HG02973 (cell line): ENCODE measurements at regions not wholly inside any gene's neighbourhood (a gene's known extent, or its start where the extent isn't known, plus 50 kb on each side); places are given as distances from the start of the nearest gene placed in this dataset.

Experiments
- ATAC-seq: cut with Tn5 transposase; IDR thresholded peaks from one replicate; pipeline ENCODE4 v1.9.1; 2021; ENCODE audit warnings: moderate library complexity; ENCODE audit not compliant: unreplicated experiment

- no peak for ATAC-seq
These were observed 119.1 kb upstream of the NCK2 start for GRCh38 chr2:105625632-105626031.

- ATAC-seq, result no peak
These were observed 123.7 kb upstream of the NCK2 start for GRCh38 chr2:105621038-105621437.

- ATAC-seq, result no peak
These were observed 126.4 kb upstream of the NCK2 start for GRCh38 chr2:105618351-105618659.

- ATAC-seq, result no peak
These were observed 126.9 kb upstream of the NCK2 start for GRCh38 chr2:105617631-105618350.

- ATAC-seq, result no peak
These were observed 129.4 kb upstream of the NCK2 start for GRCh38 chr2:105615305-105615704.

- ATAC-seq, result no peak
These were observed 132.8 kb upstream of the NCK2 start for GRCh38 chr2:105611811-105612424.

- no peak for ATAC-seq
These were observed 133.4 kb upstream of the NCK2 start for GRCh38 chr2:105611333-105611637.

GRCh38 chr2:105610576-105611332 lies 134.0 kb upstream of the NCK2 start:
- no peak for ATAC-seq

GRCh38 chr2:105609746-105610402 lies 134.8 kb upstream of the NCK2 start:
- ATAC-seq, result no peak

- ATAC-seq, result no peak
These were observed 136.7 kb upstream of the NCK2 start for GRCh38 chr2:105607920-105608504.

GRCh38 chr2:105606081-105606480 lies 138.6 kb upstream of the NCK2 start:
- ATAC-seq, result no peak

GRCh38 chr2:105604938-105605337 lies 139.8 kb upstream of the NCK2 start:
- no peak for ATAC-seq

- ATAC-seq, result no peak
These were observed 143.5 kb upstream of the NCK2 start for GRCh38 chr2:105600949-105601794.

GRCh38 chr2:105600602-105600948 lies 144.1 kb upstream of the NCK2 start:
- no peak for ATAC-seq

GRCh38 chr2:105600037-105600442 lies 144.7 kb upstream of the NCK2 start:
- ATAC-seq, result no peak

- no peak for ATAC-seq
These were observed 145.6 kb upstream of the NCK2 start for GRCh38 chr2:105598829-105599698.

GRCh38 chr2:105597806-105598803 lies 146.6 kb upstream of the NCK2 start:
- ATAC-seq, result no peak

- no peak for ATAC-seq
These were observed 147.5 kb upstream of the NCK2 start for GRCh38 chr2:105597011-105597805.
